ENCODE measurements at regions not wholly inside any gene's neighbourhood (a gene's known extent, or its start where the extent isn't known, plus 50 kb on each side); places are given as distances from the start of the nearest gene placed in this dataset.

GRCh38 chr3:152205097-152205593, 63.6 kb upstream of the MBNL1 start:
- Histone ChIP-seq H3K36me3 (ENCODE audit: insufficient read depth, insufficient read length, low read length) (no peaks in the 10 kb centered on the region), H3K4me1 (ENCODE audit: insufficient read depth, insufficient read length) (no peaks in the 10 kb centered on the region), H3K9ac (ENCODE audit: insufficient read length, low read depth) (no peak overlapping the region), H3K27me3 (ENCODE audit: insufficient read depth, insufficient read length) (no peaks in the 10 kb centered on the region), H3K9me3 (ENCODE audit: insufficient read depth, low read length) (no peaks in the 10 kb centered on the region), H3K4me3 (ENCODE audit: insufficient read length, low read depth) (no peak overlapping the region)
- TF ChIP-seq YY1 (IDR thresholded peaks at IDR 0.05; ENCODE audit: insufficient read depth, insufficient read length), result no peak
- TF ChIP-seq ZNF274 (IDR thresholded peaks at IDR 0.05; ENCODE audit: low read depth, low read length), result no peak
- TF ChIP-seq SUZ12 (IDR thresholded peaks at IDR 0.05; ENCODE audit: extremely low read depth, insufficient read depth, insufficient read length), result no peak
- no peak for DNase-seq (ENCODE audit: low read depth, low spot score)

- no peak overlapping the region for H3K9ac ChIP-seq (ENCODE audit: insufficient read length, low read depth)
- H3K4me3 ChIP-seq (ENCODE audit: insufficient read length, low read depth), result no peak overlapping the region
- DNase-seq (ENCODE audit: low read depth, low spot score), result no peak
- no peaks in the 10 kb centered on the region for H3K9me3 ChIP-seq (ENCODE audit: insufficient read depth, low read length)
- H3K4me1 ChIP-seq (ENCODE audit: insufficient read depth, insufficient read length), result no peaks in the 10 kb centered on the region
- H3K36me3 ChIP-seq (ENCODE audit: insufficient read depth, insufficient read length, low read length), result no peaks in the 10 kb centered on the region
- no peak for TF ChIP-seq SUZ12 (IDR thresholded peaks at IDR 0.05; ENCODE audit: extremely low read depth, insufficient read depth, insufficient read length)
- no peak for TF ChIP-seq ZNF274 (IDR thresholded peaks at IDR 0.05; ENCODE audit: low read depth, low read length)
- no peak for TF ChIP-seq YY1 (IDR thresholded peaks at IDR 0.05; ENCODE audit: insufficient read depth, insufficient read length)
- H3K27me3 ChIP-seq (ENCODE audit: insufficient read depth, insufficient read length), result no peaks in the 10 kb centered on the region
Observed at GRCh38 chr3:152206243-152206760, 62.4 kb upstream of the MBNL1 start.

- Histone ChIP-seq H3K4me1 (ENCODE audit: insufficient read depth, insufficient read length) (no peaks in the 10 kb centered on the region), H3K36me3 (ENCODE audit: insufficient read depth, insufficient read length, low read length) (no peaks in the 10 kb centered on the region), H3K27me3 (ENCODE audit: insufficient read depth, insufficient read length) (no peaks in the 10 kb centered on the region), H3K9me3 (ENCODE audit: insufficient read depth, low read length) (no peaks in the 10 kb centered on the region), H3K4me3 (ENCODE audit: insufficient read length, low read depth) (no peak overlapping the region), H3K9ac (ENCODE audit: insufficient read length, low read depth) (no peak overlapping the region)
- TF ChIP-seq ZNF274 (IDR thresholded peaks at IDR 0.05; ENCODE audit: low read depth, low read length) (no peak), SUZ12 (IDR thresholded peaks at IDR 0.05; ENCODE audit: extremely low read depth, insufficient read depth, insufficient read length) (no peak), YY1 (IDR thresholded peaks at IDR 0.05; ENCODE audit: insufficient read depth, insufficient read length) (no peak)
- no peak for DNase-seq (ENCODE audit: low read depth, low spot score)
Observed at GRCh38 chr3:152208439-152208838, 60.3 kb upstream of the MBNL1 start.

- no peak for DNase-seq (ENCODE audit: low read depth, low spot score)
- Histone ChIP-seq H3K27me3 (ENCODE audit: insufficient read depth, insufficient read length) (no peaks in the 10 kb centered on the region), H3K36me3 (ENCODE audit: insufficient read depth, insufficient read length, low read length) (no peaks in the 10 kb centered on the region), H3K9me3 (ENCODE audit: insufficient read depth, low read length) (no peaks in the 10 kb centered on the region), H3K4me1 (ENCODE audit: insufficient read depth, insufficient read length) (no peaks in the 10 kb centered on the region), H3K9ac (ENCODE audit: insufficient read length, low read depth) (no peak overlapping the region), H3K4me3 (ENCODE audit: insufficient read length, low read depth) (no peak overlapping the region)
- no peak for TF ChIP-seq YY1 (IDR thresholded peaks at IDR 0.05; ENCODE audit: insufficient read depth, insufficient read length)
- no peak for TF ChIP-seq ZNF274 (IDR thresholded peaks at IDR 0.05; ENCODE audit: low read depth, low read length)
Observed at GRCh38 chr3:152209060-152209459, 59.7 kb upstream of the MBNL1 start.

- H3K36me3 ChIP-seq (ENCODE audit: insufficient read depth, insufficient read length, low read length), result no peaks in the 10 kb centered on the region
- DNase-seq (ENCODE audit: low read depth, low spot score), result no peak
- no peaks in the 10 kb centered on the region for H3K4me1 ChIP-seq (ENCODE audit: insufficient read depth, insufficient read length)
- no peaks in the 10 kb centered on the region for H3K9me3 ChIP-seq (ENCODE audit: insufficient read depth, low read length)
- H3K9ac ChIP-seq (ENCODE audit: insufficient read length, low read depth), result no peak overlapping the region
- TF ChIP-seq YY1 (IDR thresholded peaks at IDR 0.05; ENCODE audit: insufficient read depth, insufficient read length), result no peak
- TF ChIP-seq SUZ12 (IDR thresholded peaks at IDR 0.05; ENCODE audit: extremely low read depth, insufficient read depth, insufficient read length), result no peak
- no peak for TF ChIP-seq ZNF274 (IDR thresholded peaks at IDR 0.05; ENCODE audit: low read depth, low read length)
- no peaks in the 10 kb centered on the region for H3K27me3 ChIP-seq (ENCODE audit: insufficient read depth, insufficient read length)
- H3K4me3 ChIP-seq (ENCODE audit: insufficient read length, low read depth), result no peak overlapping the region
Observed at GRCh38 chr3:152209776-152210175, 59.0 kb upstream of the MBNL1 start.

- Histone ChIP-seq H3K36me3 (ENCODE audit: insufficient read depth, insufficient read length, low read length) (no peaks in the 10 kb centered on the region), H3K9ac (ENCODE audit: insufficient read length, low read depth) (no peak overlapping the region), H3K27me3 (ENCODE audit: insufficient read depth, insufficient read length) (no peaks in the 10 kb centered on the region), H3K9me3 (ENCODE audit: insufficient read depth, low read length) (no peaks in the 10 kb centered on the region), H3K4me1 (ENCODE audit: insufficient read depth, insufficient read length) (no peaks in the 10 kb centered on the region), H3K4me3 (ENCODE audit: insufficient read length, low read depth) (no peak overlapping the region)
- no peak for DNase-seq (ENCODE audit: low read depth, low spot score)
- TF ChIP-seq SUZ12 (IDR thresholded peaks at IDR 0.05; ENCODE audit: extremely low read depth, insufficient read depth, insufficient read length), result no peak
- no peak for TF ChIP-seq ZNF274 (IDR thresholded peaks at IDR 0.05; ENCODE audit: low read depth, low read length)
- no peak for TF ChIP-seq YY1 (IDR thresholded peaks at IDR 0.05; ENCODE audit: insufficient read depth, insufficient read length)
Observed at GRCh38 chr3:152210697-152211096, 58.0 kb upstream of the MBNL1 start.

- no peak for TF ChIP-seq SUZ12 (IDR thresholded peaks at IDR 0.05; ENCODE audit: extremely low read depth, insufficient read depth, insufficient read length)
- TF ChIP-seq YY1 (IDR thresholded peaks at IDR 0.05; ENCODE audit: insufficient read depth, insufficient read length), result no peak
- TF ChIP-seq ZNF274 (IDR thresholded peaks at IDR 0.05; ENCODE audit: low read depth, low read length), result no peak
- H3K9me3 ChIP-seq (ENCODE audit: insufficient read depth, low read length), result 0 out of 2 replicates have a peak, but pooled peaks cover under 1% of the 10 kb centered on the region
- H3K36me3 ChIP-seq (ENCODE audit: insufficient read depth, insufficient read length, low read length), result no peaks in the 10 kb centered on the region
- no peak overlapping the region for H3K9ac ChIP-seq (ENCODE audit: insufficient read length, low read depth)
- H3K4me1 ChIP-seq (ENCODE audit: insufficient read depth, insufficient read length), result no peaks in the 10 kb centered on the region
- DNase-seq (ENCODE audit: low read depth, low spot score), result no peak
- H3K4me3 ChIP-seq (ENCODE audit: insufficient read length, low read depth), result no peak overlapping the region
- no peaks in the 10 kb centered on the region for H3K27me3 ChIP-seq (ENCODE audit: insufficient read depth, insufficient read length)
Observed at GRCh38 chr3:152211655-152212054, 57.1 kb upstream of the MBNL1 start.

All from NT2/D1 (cell line).